ENCODE measurements at regions not wholly inside any gene's neighbourhood (a gene's known extent, or its start where the extent isn't known, plus 50 kb on each side); places are given as distances from the start of the nearest gene placed in this dataset.
A peak's percentile ranks its signal among the peaks of the same experiment; 100 is the strongest.

- FAIRE-seq: no peak
- Histone ChIP-seq H3K36me3 (ENCODE audit: control insufficient read depth, insufficient read depth, low read length) (no peaks in the 10 kb centered on the region), H3K4me3 (ENCODE audit: low read depth, low read length) (no peak overlapping the region), H3K27me3 (ENCODE audit: control insufficient read depth, insufficient read depth, low read length) (no peaks in the 10 kb centered on the region)
- no peak for TF ChIP-seq CTCF (IDR thresholded peaks at IDR 0.05; ENCODE audit: insufficient read depth, low read length, severe bottlenecking)
- no peak for DNase-seq (ENCODE audit: low read depth)
Measured at GRCh38 chr7:67732898-67733297, 736.3 kb downstream of the TYW1 start.

- Histone ChIP-seq H3K27me3 (ENCODE audit: control insufficient read depth, insufficient read depth, low read length) (no peaks in the 10 kb centered on the region), H3K4me3 (ENCODE audit: low read depth, low read length) (no peak overlapping the region), H3K36me3 (ENCODE audit: control insufficient read depth, insufficient read depth, low read length) (no peaks in the 10 kb centered on the region)
- no peak for TF ChIP-seq CTCF (IDR thresholded peaks at IDR 0.05; ENCODE audit: insufficient read depth, low read length, severe bottlenecking)
- DNase-seq (ENCODE audit: low read depth) (no peak), FAIRE-seq (peak; percentile 85)
Measured at GRCh38 chr7:67738145-67738544, 741.5 kb downstream of the TYW1 start.

- no peaks in the 10 kb centered on the region for H3K27me3 ChIP-seq (ENCODE audit: control insufficient read depth, insufficient read depth, low read length)
- FAIRE-seq: no peak
Measured at GRCh38 chr7:67738958-67739357, 742.3 kb downstream of the TYW1 start.

GRCh38 chr7:67743501-67743900 is 746.9 kb downstream of the TYW1 start:
- Histone ChIP-seq H3K27me3 (ENCODE audit: control insufficient read depth, insufficient read depth, low read length) (no peaks in the 10 kb centered on the region), H3K4me3 (ENCODE audit: low read depth, low read length) (no peak overlapping the region)
- FAIRE-seq: no peak

More at GRCh38 chr7:67738958-67739357, 742.3 kb downstream of the TYW1 start:
- DNase-seq (ENCODE audit: low read depth): peak; percentile 6
- Histone ChIP-seq H3K36me3 (ENCODE audit: control insufficient read depth, insufficient read depth, low read length) (no peaks in the 10 kb centered on the region), H3K4me3 (ENCODE audit: low read depth, low read length) (no peak overlapping the region)
- TF ChIP-seq CTCF (IDR thresholded peaks at IDR 0.05; ENCODE audit: insufficient read depth, low read length, severe bottlenecking): no peak

GRCh38 chr7:67752227-67752626 is 755.6 kb downstream of the TYW1 start:
- TF ChIP-seq CTCF (IDR thresholded peaks at IDR 0.05; ENCODE audit: insufficient read depth, low read length, severe bottlenecking): no peak
- Histone ChIP-seq H3K4me3 (ENCODE audit: low read depth, low read length) (no peak overlapping the region), H3K36me3 (ENCODE audit: control insufficient read depth, insufficient read depth, low read length) (no peaks in the 10 kb centered on the region), H3K27me3 (ENCODE audit: control insufficient read depth, insufficient read depth, low read length) (no peaks in the 10 kb centered on the region)
- no peak for DNase-seq (ENCODE audit: low read depth)
- no peak for FAIRE-seq

More at GRCh38 chr7:67743501-67743900, 746.9 kb downstream of the TYW1 start:
- no peak for DNase-seq (ENCODE audit: low read depth)
- no peak for TF ChIP-seq CTCF (IDR thresholded peaks at IDR 0.05; ENCODE audit: insufficient read depth, low read length, severe bottlenecking)
- H3K36me3 ChIP-seq (ENCODE audit: control insufficient read depth, insufficient read depth, low read length): no peaks in the 10 kb centered on the region

GRCh38 chr7:67753891-67754290 is 757.3 kb downstream of the TYW1 start:
- no peak for DNase-seq (ENCODE audit: low read depth)
- Histone ChIP-seq H3K36me3 (ENCODE audit: control insufficient read depth, insufficient read depth, low read length) (no peaks in the 10 kb centered on the region), H3K4me3 (ENCODE audit: low read depth, low read length) (no peak overlapping the region), H3K27me3 (ENCODE audit: control insufficient read depth, insufficient read depth, low read length) (no peaks in the 10 kb centered on the region)
- FAIRE-seq: no peak
- TF ChIP-seq CTCF (IDR thresholded peaks at IDR 0.05; ENCODE audit: insufficient read depth, low read length, severe bottlenecking): no peak
